ENCODE measurements at regions not wholly inside any gene's neighbourhood (a gene's known extent, or its start where the extent isn't known, plus 50 kb on each side); places are given as distances from the start of the nearest gene placed in this dataset.

- TF ChIP-seq CTCF (IDR thresholded peaks at IDR 0.05; ENCODE audit: poor library complexity) (no peak), EZH2phosphoT487 (IDR thresholded peaks at IDR 0.05; ENCODE audit: low read depth, severe bottlenecking, unreplicated experiment) (no peak), EZH2 (IDR thresholded peaks at IDR 0.05; ENCODE audit: borderline replicate concordance) (no peak)
- Histone ChIP-seq H3K4me1 (ENCODE audit: insufficient read depth) (no peaks in the 10 kb centered on the region), H3K9me3 (ENCODE audit: low read depth) (no peaks in the 10 kb centered on the region), H4K20me1 (ENCODE audit: insufficient read depth, poor library complexity, severe bottlenecking) (no peaks in the 10 kb centered on the region), H3K4me2 (no peak overlapping the region), H3K27me3 (peaks cover 24% of the 10 kb centered on the region), H3K36me3 (replicated peaks; ENCODE audit: insufficient read depth, low read depth) (no peaks in the 10 kb centered on the region), H3K4me3 (no peak overlapping the region), H3K27ac (no peak overlapping the region), H3K79me2 (no peaks in the 10 kb centered on the region), H3K9me2 (replicated peaks; ENCODE audit: insufficient read depth) (no peaks in the 10 kb centered on the region), H2AFZ (no peak overlapping the region)
- WGBS (ENCODE audit: low lambda C conversion rate, missing lambda C conversion rate), result 83% methylated on average over 17 of the region's 17 CpGs
- DNase-seq (ENCODE audit: low spot score), result no peak
Measured at GRCh38 chr16:22681554-22682291, 132.2 kb upstream of the HS3ST2 start.

GRCh38 chr16:22683258-22683657 lies 130.7 kb upstream of the HS3ST2 start:
- TF ChIP-seq EZH2phosphoT487 (IDR thresholded peaks at IDR 0.05; ENCODE audit: low read depth, severe bottlenecking, unreplicated experiment), result no peak
- no peak for TF ChIP-seq CTCF (IDR thresholded peaks at IDR 0.05; ENCODE audit: poor library complexity)
- no peak for TF ChIP-seq EZH2 (IDR thresholded peaks at IDR 0.05; ENCODE audit: borderline replicate concordance)
- no peaks in the 10 kb centered on the region for H3K79me2 ChIP-seq
- DNase-seq (ENCODE audit: low spot score), result no peak
- H3K4me3 ChIP-seq, result no peak overlapping the region
- H3K9me3 ChIP-seq (ENCODE audit: low read depth), result peaks cover 7% of the 10 kb centered on the region
- no peaks in the 10 kb centered on the region for H3K4me1 ChIP-seq (ENCODE audit: insufficient read depth)
- no peaks in the 10 kb centered on the region for H3K9me2 ChIP-seq (replicated peaks; ENCODE audit: insufficient read depth)
- no peaks in the 10 kb centered on the region for H4K20me1 ChIP-seq (ENCODE audit: insufficient read depth, poor library complexity, severe bottlenecking)
- peaks cover 17% of the 10 kb centered on the region for H3K27me3 ChIP-seq
- no peak overlapping the region for H2AFZ ChIP-seq
- 90% methylated on average over 4 of the region's 4 CpGs for WGBS (ENCODE audit: low lambda C conversion rate, missing lambda C conversion rate)
- H3K36me3 ChIP-seq (replicated peaks; ENCODE audit: insufficient read depth, low read depth), result no peaks in the 10 kb centered on the region
- H3K4me2 ChIP-seq, result no peak overlapping the region
- H3K27ac ChIP-seq, result no peak overlapping the region

GRCh38 chr16:22683730-22684573 lies 130.0 kb upstream of the HS3ST2 start:
- Histone ChIP-seq H3K9me3 (ENCODE audit: low read depth) (peaks cover 7% of the 10 kb centered on the region), H2AFZ (no peak overlapping the region), H3K4me3 (no peak overlapping the region), H3K27ac (no peak overlapping the region), H3K79me2 (no peaks in the 10 kb centered on the region), H3K4me2 (no peak overlapping the region), H3K9me2 (replicated peaks; ENCODE audit: insufficient read depth) (no peaks in the 10 kb centered on the region), H3K36me3 (replicated peaks; ENCODE audit: insufficient read depth, low read depth) (no peaks in the 10 kb centered on the region), H3K27me3 (peaks cover 10% of the 10 kb centered on the region), H4K20me1 (ENCODE audit: insufficient read depth, poor library complexity, severe bottlenecking) (no peaks in the 10 kb centered on the region), H3K4me1 (ENCODE audit: insufficient read depth) (no peaks in the 10 kb centered on the region)
- 76% methylated on average over 4 of the region's 4 CpGs for WGBS (ENCODE audit: low lambda C conversion rate, missing lambda C conversion rate)
- no peak for DNase-seq (ENCODE audit: low spot score)
- TF ChIP-seq EZH2 (IDR thresholded peaks at IDR 0.05; ENCODE audit: borderline replicate concordance) (no peak), CTCF (IDR thresholded peaks at IDR 0.05; ENCODE audit: poor library complexity) (no peak), EZH2phosphoT487 (IDR thresholded peaks at IDR 0.05; ENCODE audit: low read depth, severe bottlenecking, unreplicated experiment) (no peak)

All from hepatocyte (in vitro differentiated cells).